Gastroesophageal sphincter (tissue), 3 donors: ENCODE measurements at regions not wholly inside any gene's neighbourhood (a gene's known extent, or its start where the extent isn't known, plus 50 kb on each side); places are given as distances from the start of the nearest gene placed in this dataset.

Experiments
- EP300 ChIP-seq: sonication (generic); formaldehyde crosslinking; IDR thresholded peaks from one replicate; pipeline ENCODE4 v1.6.1; 2017; ENCODE audit warnings: antibody characterized with exemption, mild to moderate bottlenecking
- POLR2A ChIP-seq, 2 donors: fragments of 450-650 bp; IDR thresholded peaks; one replicate each; pipeline ENCODE4 v1.6.1; 2017; ENCODE audit warnings: antibody characterized with exemption in 2 of 2, mild to moderate bottlenecking in 2 of 2, moderate library complexity in 1 of 2
- POLR2AphosphoS5 ChIP-seq: sonication (generic); formaldehyde crosslinking; IDR thresholded peaks from one replicate; pipeline ENCODE4 v1.6.1; 2017; ENCODE audit warnings: antibody characterized with exemption
- TF ChIP-seq, protein P1 (sequence below), 4 experiments: fragments of 200-600 bp in 2 of 4; fragments of 450-650 bp in 2 of 4; sonication (generic) in 1 of 4; IDR thresholded peaks; one replicate each; pipeline ENCODE4 v1.5.1; 2017 to 2019; ENCODE audit warnings: antibody characterized with exemption in 4 of 4, mild to moderate bottlenecking in 2 of 4, moderate library complexity in 2 of 4

DNA sequence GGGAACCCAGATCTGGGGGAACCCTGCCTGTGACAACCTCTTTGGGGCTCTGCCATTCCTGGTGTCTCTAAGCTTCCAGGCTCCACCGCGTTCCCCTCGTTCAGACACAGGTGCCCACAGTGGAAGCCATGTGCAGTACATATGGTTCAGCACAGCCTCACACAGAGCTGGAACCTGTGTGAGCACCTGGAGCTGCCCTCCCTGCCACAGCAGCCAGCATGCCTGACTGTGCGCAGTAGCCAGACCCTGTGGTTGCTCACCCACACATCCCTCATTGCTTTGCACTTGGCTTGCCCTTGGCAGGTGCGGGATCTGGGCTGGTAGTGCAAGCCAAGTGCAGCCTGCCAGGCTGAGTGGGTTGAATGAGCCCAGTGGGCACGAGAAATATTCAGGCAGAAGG lies 814.2 kb downstream of the PDHA2 start:
- TF ChIP-seq POLR2A (IDR thresholded peaks at IDR 0.05) (no peak), POLR2AphosphoS5 (no peak), EP300 (no peak)
- TF ChIP-seq, protein P1, sequence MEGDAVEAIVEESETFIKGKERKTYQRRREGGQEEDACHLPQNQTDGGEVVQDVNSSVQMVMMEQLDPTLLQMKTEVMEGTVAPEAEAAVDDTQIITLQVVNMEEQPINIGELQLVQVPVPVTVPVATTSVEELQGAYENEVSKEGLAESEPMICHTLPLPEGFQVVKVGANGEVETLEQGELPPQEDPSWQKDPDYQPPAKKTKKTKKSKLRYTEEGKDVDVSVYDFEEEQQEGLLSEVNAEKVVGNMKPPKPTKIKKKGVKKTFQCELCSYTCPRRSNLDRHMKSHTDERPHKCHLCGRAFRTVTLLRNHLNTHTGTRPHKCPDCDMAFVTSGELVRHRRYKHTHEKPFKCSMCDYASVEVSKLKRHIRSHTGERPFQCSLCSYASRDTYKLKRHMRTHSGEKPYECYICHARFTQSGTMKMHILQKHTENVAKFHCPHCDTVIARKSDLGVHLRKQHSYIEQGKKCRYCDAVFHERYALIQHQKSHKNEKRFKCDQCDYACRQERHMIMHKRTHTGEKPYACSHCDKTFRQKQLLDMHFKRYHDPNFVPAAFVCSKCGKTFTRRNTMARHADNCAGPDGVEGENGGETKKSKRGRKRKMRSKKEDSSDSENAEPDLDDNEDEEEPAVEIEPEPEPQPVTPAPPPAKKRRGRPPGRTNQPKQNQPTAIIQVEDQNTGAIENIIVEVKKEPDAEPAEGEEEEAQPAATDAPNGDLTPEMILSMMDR (IDR thresholded peaks at IDR 0.05): no peak
